Fibroblast of the aortic adventitia (primary cell): ENCODE measurements at regions not wholly inside any gene's neighbourhood (a gene's known extent, or its start where the extent isn't known, plus 50 kb on each side); places are given as distances from the start of the nearest gene placed in this dataset.

Experiments
- DNase-seq: peaks from one replicate; pipeline ENCODE4 v3.0.0-alpha.2; 2010; ENCODE audit warnings: low read depth
- H3K4me3 ChIP-seq: 2 replicates; pipeline ENCODE4 v1.5.1; 2011; ENCODE audit warnings: low read depth, mild to moderate bottlenecking, control low read depth, low read length, moderate library complexity
- TF ChIP-seq, protein P1 (sequence below): IDR thresholded peaks from 2 replicates; pipeline ENCODE4 v1.5.1; 2011; ENCODE audit warnings: mild to moderate bottlenecking, low read length, control low read depth, inconsistent platforms; ENCODE audit not compliant: insufficient read depth

DNA sequence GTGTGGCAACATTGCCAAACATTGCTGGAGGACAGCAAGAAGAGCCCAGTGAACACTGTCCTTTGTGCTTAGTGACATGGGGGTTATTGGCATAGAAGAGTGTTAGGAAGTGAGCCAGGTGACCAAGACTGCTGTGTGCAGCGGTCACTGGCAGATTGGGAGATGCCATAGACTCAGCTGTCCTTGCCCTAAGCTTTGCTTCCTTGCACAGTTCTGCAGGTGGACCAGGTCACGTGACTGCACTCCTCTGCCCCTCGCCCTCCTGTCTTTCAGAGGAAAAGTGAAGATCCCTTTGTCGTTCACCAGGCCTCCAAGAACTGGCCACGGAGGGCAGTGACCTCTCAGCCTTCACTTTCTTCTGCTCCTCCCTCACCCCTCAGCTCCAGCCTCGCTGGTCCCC is 215.6 kb upstream of the SMIM21 start:
- TF ChIP-seq, protein P1, sequence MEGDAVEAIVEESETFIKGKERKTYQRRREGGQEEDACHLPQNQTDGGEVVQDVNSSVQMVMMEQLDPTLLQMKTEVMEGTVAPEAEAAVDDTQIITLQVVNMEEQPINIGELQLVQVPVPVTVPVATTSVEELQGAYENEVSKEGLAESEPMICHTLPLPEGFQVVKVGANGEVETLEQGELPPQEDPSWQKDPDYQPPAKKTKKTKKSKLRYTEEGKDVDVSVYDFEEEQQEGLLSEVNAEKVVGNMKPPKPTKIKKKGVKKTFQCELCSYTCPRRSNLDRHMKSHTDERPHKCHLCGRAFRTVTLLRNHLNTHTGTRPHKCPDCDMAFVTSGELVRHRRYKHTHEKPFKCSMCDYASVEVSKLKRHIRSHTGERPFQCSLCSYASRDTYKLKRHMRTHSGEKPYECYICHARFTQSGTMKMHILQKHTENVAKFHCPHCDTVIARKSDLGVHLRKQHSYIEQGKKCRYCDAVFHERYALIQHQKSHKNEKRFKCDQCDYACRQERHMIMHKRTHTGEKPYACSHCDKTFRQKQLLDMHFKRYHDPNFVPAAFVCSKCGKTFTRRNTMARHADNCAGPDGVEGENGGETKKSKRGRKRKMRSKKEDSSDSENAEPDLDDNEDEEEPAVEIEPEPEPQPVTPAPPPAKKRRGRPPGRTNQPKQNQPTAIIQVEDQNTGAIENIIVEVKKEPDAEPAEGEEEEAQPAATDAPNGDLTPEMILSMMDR, result no peak
- DNase-seq, result no peak
- no peak overlapping the region for H3K4me3 ChIP-seq

GRCh38 chr18:75639472-75639831 is 211.9 kb upstream of the SMIM21 start:
- TF ChIP-seq, protein P1, result no peak
- no peak for DNase-seq
- H3K4me3 ChIP-seq, result no peak overlapping the region

- DNase-seq, result peak; percentile 79
- peak overlapping the region; percentile 45 for H3K4me3 ChIP-seq
- TF ChIP-seq, protein P1, result no peak
Observed at GRCh38 chr18:75638776-75639471, 211.4 kb upstream of the SMIM21 start.

GRCh38 chr18:75638223-75638775 is 210.8 kb upstream of the SMIM21 start:
- TF ChIP-seq, protein P1, result peak; percentile 45
- peak overlapping the region; percentile 41 for H3K4me3 ChIP-seq
- DNase-seq, result peak; percentile 73

DNA sequence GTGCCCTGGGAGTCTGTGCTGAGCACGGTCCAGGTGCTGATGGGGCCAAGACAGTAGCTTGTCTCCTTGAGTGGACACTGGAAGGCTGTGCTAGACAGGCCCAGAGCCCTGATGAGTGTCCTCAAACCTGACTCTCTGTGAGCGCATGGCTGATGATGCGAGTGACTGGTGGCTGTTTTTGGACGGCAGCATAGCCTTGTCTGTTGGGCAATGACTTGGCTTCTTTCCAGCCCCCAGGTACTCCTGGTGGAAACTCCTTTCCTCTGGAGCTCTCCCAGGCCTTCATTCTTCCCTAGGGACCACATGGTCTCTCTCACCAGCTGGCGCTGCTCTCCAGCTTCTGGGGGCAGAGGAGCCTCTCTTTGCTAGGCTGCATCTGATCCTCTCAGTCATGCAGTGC is 207.6 kb upstream of the SMIM21 start:
- DNase-seq, result no peak
- no peak overlapping the region for H3K4me3 ChIP-seq
- TF ChIP-seq, protein P1, result no peak

- DNase-seq, result peak; percentile 22
- H3K4me3 ChIP-seq, result no peak overlapping the region
- TF ChIP-seq, protein P1, result no peak
Observed at GRCh38 chr18:75625966-75626365, 198.5 kb upstream of the SMIM21 start.
